Ascending aorta (tissue), 2 donors: ENCODE measurements at regions not wholly inside any gene's neighbourhood (a gene's known extent, or its start where the extent isn't known, plus 50 kb on each side); places are given as distances from the start of the nearest gene placed in this dataset.

Experiments used
- DNase-seq, 2 donors: peaks; one replicate each; pipeline ENCODE4 v3.0.0-alpha.2; 2019; ENCODE audit warnings: low spot score in 2 of 2
- H3K27ac ChIP-seq, 2 donors: fragments of 200-600 bp; sonication (generic); one replicate each; pipeline ENCODE4 v1.5.1; 2016 to 2017; ENCODE audit warnings: mild to moderate bottlenecking in 1 of 2
- H3K27me3 ChIP-seq: fragments of 200-600 bp; sonication (generic); one replicate; pipeline ENCODE4 v1.5.1; 2017
- H3K36me3 ChIP-seq, 2 donors: fragments of 200-600 bp; sonication (generic); one replicate each; pipeline ENCODE4 v1.5.1; 2016
- H3K4me1 ChIP-seq, 2 donors: fragments of 200-600 bp; sonication (generic); one replicate each; pipeline ENCODE4 v1.5.1; 2016 to 2017; ENCODE audit warnings: mild to moderate bottlenecking in 1 of 2
- H3K4me3 ChIP-seq, 2 donors: fragments of 200-600 bp; sonication (generic); one replicate each; pipeline ENCODE4 v1.5.1; 2016 to 2017; ENCODE audit warnings: mild to moderate bottlenecking in 1 of 2
- H3K9me3 ChIP-seq, 2 donors: fragments of 200-600 bp; sonication (generic); one replicate each; pipeline ENCODE4 v1.5.1; 2016
- intact Hi-C: fragments of 100-400 bp; cut with DNase I; formaldehyde crosslinking; loops from one replicate; pipeline ENCODE4 v1.15.1; 2023
- TF ChIP-seq, protein P1 (sequence below), 3 experiments: fragments of 200-600 bp in 2 of 3; fragments of 450-650 bp in 1 of 3; sonication (generic) in 2 of 3; IDR thresholded peaks; one replicate each; pipeline ENCODE4 v1.5.1; 2016 to 2019; ENCODE audit warnings: antibody characterized with exemption in 3 of 3, mild to moderate bottlenecking in 1 of 3, moderate library complexity in 1 of 3

DNA sequence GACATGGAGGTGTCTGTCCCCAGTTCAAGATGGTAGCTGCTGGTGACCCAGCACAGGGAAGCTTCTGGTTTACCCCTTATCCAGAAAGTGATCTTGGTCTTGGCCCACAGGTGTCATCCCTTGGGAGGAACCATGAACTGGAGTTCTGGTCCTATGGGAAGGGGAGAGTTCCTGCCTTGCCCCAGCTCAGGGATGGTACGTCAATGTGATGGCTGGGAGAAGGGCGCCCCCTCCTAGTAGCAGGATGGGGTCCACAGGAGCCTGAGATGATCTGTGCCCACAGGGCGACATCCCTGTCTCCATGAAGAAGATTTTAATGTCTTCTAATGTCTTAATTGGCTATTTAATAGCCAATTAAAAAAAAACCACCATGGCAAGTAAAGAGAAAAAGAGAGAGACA is 249.8 kb downstream of the SIPA1L2 start:
- Histone ChIP-seq H3K4me1 (no peaks in the 10 kb centered on the region), H3K9me3 (no peaks in the 10 kb centered on the region), H3K27me3 (no peaks in the 10 kb centered on the region), H3K36me3 (no peaks in the 10 kb centered on the region), H3K27ac (no peak overlapping the region), H3K4me3 (no peak overlapping the region)
- intact Hi-C loops = no loop called here
- DNase-seq = no peak
- TF ChIP-seq, protein P1, sequence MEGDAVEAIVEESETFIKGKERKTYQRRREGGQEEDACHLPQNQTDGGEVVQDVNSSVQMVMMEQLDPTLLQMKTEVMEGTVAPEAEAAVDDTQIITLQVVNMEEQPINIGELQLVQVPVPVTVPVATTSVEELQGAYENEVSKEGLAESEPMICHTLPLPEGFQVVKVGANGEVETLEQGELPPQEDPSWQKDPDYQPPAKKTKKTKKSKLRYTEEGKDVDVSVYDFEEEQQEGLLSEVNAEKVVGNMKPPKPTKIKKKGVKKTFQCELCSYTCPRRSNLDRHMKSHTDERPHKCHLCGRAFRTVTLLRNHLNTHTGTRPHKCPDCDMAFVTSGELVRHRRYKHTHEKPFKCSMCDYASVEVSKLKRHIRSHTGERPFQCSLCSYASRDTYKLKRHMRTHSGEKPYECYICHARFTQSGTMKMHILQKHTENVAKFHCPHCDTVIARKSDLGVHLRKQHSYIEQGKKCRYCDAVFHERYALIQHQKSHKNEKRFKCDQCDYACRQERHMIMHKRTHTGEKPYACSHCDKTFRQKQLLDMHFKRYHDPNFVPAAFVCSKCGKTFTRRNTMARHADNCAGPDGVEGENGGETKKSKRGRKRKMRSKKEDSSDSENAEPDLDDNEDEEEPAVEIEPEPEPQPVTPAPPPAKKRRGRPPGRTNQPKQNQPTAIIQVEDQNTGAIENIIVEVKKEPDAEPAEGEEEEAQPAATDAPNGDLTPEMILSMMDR (IDR thresholded peaks at IDR 0.05) = no peak

DNA sequence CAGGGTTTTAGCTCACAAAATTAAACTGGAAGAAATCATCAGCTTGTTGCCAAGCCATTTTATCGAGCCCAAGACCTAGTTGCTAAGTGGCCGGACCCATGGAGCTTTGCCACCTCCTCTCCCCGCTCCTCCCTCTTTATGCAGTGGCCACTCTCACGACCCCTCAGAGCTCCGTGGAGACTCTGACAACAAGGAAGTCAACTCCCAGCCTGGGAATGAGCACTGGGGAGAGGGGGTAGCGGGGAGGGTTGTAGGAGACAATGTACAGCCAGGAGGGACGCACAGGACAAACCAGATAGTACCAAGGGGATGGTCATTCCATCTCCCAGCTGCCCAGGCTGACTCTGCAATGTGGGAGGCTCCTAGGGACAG is 250.9 kb downstream of the SIPA1L2 start:
- no peaks in the 10 kb centered on the region for H3K27me3 ChIP-seq
- TF ChIP-seq, protein P1 (IDR thresholded peaks at IDR 0.05) = no peak
- H3K27ac ChIP-seq = no peak overlapping the region
- no peaks in the 10 kb centered on the region for H3K9me3 ChIP-seq
- intact Hi-C loops = no loop called here
- no peaks in the 10 kb centered on the region for H3K36me3 ChIP-seq
- no peak for DNase-seq
- no peaks in the 10 kb centered on the region for H3K4me1 ChIP-seq
- H3K4me3 ChIP-seq = no peak overlapping the region

DNA sequence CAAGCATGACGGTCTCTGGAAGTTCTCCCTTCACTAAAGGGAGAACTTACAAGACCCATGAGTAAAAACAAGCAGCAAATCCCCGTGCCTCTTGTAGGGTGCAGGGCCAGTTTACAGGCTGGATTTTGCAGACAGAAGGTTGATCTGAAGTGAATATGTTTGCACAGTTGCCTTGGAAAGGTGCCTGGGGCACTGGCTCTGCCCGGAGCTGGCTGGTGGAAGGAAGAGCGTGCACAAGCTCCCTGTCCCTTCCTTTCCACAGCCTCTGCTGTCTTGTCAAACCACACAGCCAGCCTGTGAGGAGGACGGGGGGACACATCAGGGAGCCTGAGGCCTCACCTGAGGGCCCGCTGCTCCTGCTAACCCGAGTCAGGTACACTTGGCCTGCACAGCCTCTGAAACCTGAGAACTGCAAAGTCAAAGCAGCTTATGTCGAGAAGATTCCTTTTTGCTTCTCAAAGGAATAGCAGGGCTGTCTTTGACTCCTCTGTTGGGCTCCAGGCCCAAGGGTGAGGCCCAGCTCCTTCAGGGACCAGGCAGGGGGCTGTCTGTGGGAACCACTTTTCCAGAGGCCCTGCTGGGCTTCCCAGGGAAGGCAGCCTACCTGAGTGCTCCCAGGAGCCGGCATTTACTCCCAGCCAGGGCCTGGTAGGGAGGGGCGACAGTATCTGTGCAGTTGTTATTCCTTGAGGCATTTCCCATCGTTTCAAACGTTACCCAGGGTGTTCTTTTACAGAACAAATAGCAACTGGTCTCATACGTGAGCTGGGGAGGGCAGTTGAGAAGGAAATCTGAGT is 251.5 kb downstream of the SIPA1L2 start:
- Histone ChIP-seq H3K36me3 (no peaks in the 10 kb centered on the region), H3K4me1 (no peaks in the 10 kb centered on the region), H3K4me3 (no peak overlapping the region), H3K27me3 (no peaks in the 10 kb centered on the region), H3K27ac (no peak overlapping the region), H3K9me3 (no peaks in the 10 kb centered on the region)
- TF ChIP-seq, protein P1 (IDR thresholded peaks at IDR 0.05) = no peak
- intact Hi-C loops = no loop called here
- DNase-seq = no peak

DNA sequence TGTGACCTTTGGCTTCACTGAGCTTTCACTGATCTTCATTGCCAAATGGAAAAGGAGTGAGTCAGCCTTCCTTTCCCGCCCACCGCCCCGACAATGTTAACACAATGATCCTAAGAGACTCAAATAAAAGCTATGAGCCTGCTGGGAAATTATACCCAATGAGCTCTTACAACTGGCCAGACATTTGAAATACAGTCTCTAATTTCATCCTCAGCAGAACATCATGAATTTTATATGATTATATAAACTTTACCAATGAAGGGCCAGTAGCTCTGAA is 252.5 kb downstream of the SIPA1L2 start:
- DNase-seq = no peak
- H3K4me1 ChIP-seq = no peaks in the 10 kb centered on the region
- intact Hi-C loops = no loop called here
- H3K36me3 ChIP-seq = no peaks in the 10 kb centered on the region
- no peaks in the 10 kb centered on the region for H3K27me3 ChIP-seq
- no peak overlapping the region for H3K27ac ChIP-seq
- no peaks in the 10 kb centered on the region for H3K9me3 ChIP-seq
- H3K4me3 ChIP-seq = no peak overlapping the region
- TF ChIP-seq, protein P1 (IDR thresholded peaks at IDR 0.05) = no peak

DNA sequence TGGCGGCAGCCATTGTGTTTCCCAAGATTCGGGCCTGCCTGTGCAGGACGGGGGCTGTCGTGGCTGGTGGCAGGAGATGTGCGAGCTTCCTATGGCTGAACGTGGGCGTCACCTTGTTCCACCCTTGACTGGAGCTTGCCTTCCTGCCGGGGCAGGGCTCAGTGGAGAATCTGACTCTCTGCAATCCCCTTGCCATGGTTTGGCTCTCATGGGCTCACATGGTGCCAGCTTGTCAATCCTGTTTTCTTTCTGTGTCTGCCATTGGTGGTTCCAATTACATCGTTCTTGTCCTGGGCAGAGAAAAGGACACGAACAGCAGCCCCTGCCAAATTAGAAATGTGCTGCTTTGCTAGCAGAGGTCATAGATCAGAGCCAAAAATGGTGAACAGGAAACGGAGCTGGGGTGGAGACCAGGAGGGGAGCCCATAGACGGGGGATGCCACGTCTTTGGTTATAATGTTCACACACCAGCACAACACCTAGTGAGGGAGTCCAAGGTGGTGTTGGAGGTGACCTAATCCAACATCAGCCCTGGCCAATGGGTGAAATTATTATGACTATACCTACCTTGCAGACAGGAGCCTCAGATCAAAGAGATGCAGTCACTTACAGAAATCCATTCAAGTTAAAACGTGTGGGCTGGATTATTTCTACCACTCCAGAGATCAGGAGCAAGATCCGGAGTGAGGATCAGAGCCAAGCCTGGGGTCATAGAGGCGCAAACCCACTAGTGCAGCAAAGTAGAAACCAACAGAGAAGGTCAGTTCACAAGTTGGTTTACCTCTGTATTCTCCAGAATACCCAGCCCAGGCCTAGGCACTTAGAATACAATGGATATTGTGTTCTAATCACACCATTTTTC is 253.1 kb downstream of the SIPA1L2 start:
- intact Hi-C loops = no loop called here
- no peak overlapping the region for H3K4me3 ChIP-seq

More for the DNA sequence above, 253.1 kb downstream of the SIPA1L2 start:
- H3K27ac ChIP-seq = no peak overlapping the region
- TF ChIP-seq, protein P1 (IDR thresholded peaks at IDR 0.05) = no peak
- H3K27me3 ChIP-seq = no peaks in the 10 kb centered on the region
- no peaks in the 10 kb centered on the region for H3K4me1 ChIP-seq
- DNase-seq = no peak
- no peaks in the 10 kb centered on the region for H3K9me3 ChIP-seq
- no peaks in the 10 kb centered on the region for H3K36me3 ChIP-seq
